ENCODE measurements at regions not wholly inside any gene's neighbourhood (a gene's known extent, or its start where the extent isn't known, plus 50 kb on each side); places are given as distances from the start of the nearest gene placed in this dataset.

- Histone ChIP-seq H3K4me1 (no peaks in the 10 kb centered on the region), H3K4me3 (no peak overlapping the region), H3K36me3 (ENCODE audit: insufficient read depth in 1 of 2, low read depth in 1 of 2) (no peaks in the 10 kb centered on the region), H3K27ac (no peak overlapping the region), H3K27me3 (ENCODE audit: insufficient read depth in 3 of 3, low read length in 2 of 3) (no peaks in the 10 kb centered on the region), H3K9me3 (no peaks in the 10 kb centered on the region)
- TF ChIP-seq, protein P1, sequence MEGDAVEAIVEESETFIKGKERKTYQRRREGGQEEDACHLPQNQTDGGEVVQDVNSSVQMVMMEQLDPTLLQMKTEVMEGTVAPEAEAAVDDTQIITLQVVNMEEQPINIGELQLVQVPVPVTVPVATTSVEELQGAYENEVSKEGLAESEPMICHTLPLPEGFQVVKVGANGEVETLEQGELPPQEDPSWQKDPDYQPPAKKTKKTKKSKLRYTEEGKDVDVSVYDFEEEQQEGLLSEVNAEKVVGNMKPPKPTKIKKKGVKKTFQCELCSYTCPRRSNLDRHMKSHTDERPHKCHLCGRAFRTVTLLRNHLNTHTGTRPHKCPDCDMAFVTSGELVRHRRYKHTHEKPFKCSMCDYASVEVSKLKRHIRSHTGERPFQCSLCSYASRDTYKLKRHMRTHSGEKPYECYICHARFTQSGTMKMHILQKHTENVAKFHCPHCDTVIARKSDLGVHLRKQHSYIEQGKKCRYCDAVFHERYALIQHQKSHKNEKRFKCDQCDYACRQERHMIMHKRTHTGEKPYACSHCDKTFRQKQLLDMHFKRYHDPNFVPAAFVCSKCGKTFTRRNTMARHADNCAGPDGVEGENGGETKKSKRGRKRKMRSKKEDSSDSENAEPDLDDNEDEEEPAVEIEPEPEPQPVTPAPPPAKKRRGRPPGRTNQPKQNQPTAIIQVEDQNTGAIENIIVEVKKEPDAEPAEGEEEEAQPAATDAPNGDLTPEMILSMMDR (IDR thresholded peaks at IDR 0.05): no peak
- intact Hi-C loops (cut with DNase I): no loop called here
- 95 to 100% (median 97%) methylated on average over 1 of the region's 1 CpG for WGBS, 3 donors
- DNase-seq: no peak
- no peak for ATAC-seq
These were observed 60.1 kb upstream of the DIO2 start for GRCh38 chr14:80271389-80271788.

DNA sequence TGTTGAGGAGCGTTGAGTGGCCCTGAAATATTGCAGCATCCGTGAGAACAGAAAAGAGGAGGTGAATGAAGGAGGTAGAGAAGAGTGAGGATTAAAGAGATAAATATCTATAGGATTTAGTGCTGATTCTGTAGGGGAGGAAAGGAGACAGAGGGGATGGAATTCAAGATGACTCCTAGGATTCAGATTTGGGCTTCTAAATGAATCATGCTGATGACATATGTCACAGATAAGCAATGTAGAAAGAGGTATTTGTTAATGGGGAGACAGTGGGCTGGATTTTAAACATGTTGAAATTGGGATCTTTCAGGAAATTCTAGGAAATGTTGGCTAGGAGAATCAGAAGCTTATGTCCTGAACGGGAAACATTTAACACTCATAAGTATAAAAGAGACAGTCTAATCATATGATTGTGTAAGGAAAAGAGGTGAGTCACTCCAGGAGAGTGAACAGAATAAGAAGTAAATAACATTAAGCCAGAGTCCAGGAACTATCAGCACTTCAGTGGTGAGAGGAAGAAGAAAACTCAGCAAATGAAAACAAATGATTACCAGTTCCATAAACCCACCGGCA, 58.1 kb upstream of the DIO2 start:
- WGBS, 3 donors: 68 to 85% (median 83%) methylated on average over 4 of the region's 4 CpGs
- Histone ChIP-seq H3K36me3 (ENCODE audit: insufficient read depth in 1 of 2, low read depth in 1 of 2) (no peaks in the 10 kb centered on the region), H3K27me3 (ENCODE audit: insufficient read depth in 3 of 3, low read length in 2 of 3) (no peaks in the 10 kb centered on the region), H3K4me1 (no peaks in the 10 kb centered on the region), H3K9me3 (no peaks in the 10 kb centered on the region), H3K27ac (no peak overlapping the region), H3K4me3 (no peak overlapping the region)
- TF ChIP-seq, protein P1 (IDR thresholded peaks at IDR 0.05): no peak
- no peak for ATAC-seq
- intact Hi-C loops (cut with DNase I): no loop called here
- DNase-seq: no peak

GRCh38 chr14:80266930-80267329, 55.6 kb upstream of the DIO2 start:
- intact Hi-C loops (cut with DNase I): no loop called here
- Histone ChIP-seq H3K36me3 (ENCODE audit: insufficient read depth in 1 of 2, low read depth in 1 of 2) (no peaks in the 10 kb centered on the region), H3K4me3 (no peak overlapping the region), H3K4me1 (no peaks in the 10 kb centered on the region), H3K27ac (no peak overlapping the region), H3K9me3 (no peaks in the 10 kb centered on the region), H3K27me3 (ENCODE audit: insufficient read depth in 3 of 3, low read length in 2 of 3) (no peaks in the 10 kb centered on the region)
- DNase-seq (no peak), ATAC-seq (no peak)
- TF ChIP-seq, protein P1 (IDR thresholded peaks at IDR 0.05): no peak
- 64 to 72% (median 71%) methylated on average over 3 of the region's 3 CpGs for WGBS, 3 donors

DNA sequence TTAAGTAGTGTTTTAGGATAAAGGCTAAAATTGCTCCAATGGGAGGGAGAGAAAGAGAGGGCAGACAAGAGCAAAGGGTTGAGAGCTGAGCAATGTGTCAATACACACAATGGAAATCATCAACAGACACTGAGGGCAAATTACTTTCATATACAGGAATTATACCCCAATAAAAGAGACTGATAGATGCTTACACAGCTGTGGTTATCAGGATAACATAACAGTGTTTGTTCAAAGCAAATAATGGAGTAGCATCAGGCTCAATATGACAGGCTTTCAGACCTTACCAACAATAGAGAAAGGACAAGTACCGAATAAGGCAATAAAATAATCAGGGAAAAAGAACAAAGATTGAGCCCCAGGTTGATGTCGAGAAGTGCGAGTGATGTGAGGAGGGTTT, 53.4 kb upstream of the DIO2 start:
- Histone ChIP-seq H3K4me1 (no peaks in the 10 kb centered on the region), H3K36me3 (ENCODE audit: insufficient read depth in 1 of 2, low read depth in 1 of 2) (no peaks in the 10 kb centered on the region), H3K4me3 (no peak overlapping the region), H3K9me3 (no peaks in the 10 kb centered on the region), H3K27me3 (ENCODE audit: insufficient read depth in 3 of 3, low read length in 2 of 3) (no peaks in the 10 kb centered on the region), H3K27ac (no peak overlapping the region)
- 95 to 98% (median 98%) methylated on average over 3 of the region's 3 CpGs for WGBS, 3 donors
- ATAC-seq (no peak), DNase-seq (no peak)
- TF ChIP-seq, protein P1 (IDR thresholded peaks at IDR 0.05): no peak
- intact Hi-C loops (cut with DNase I): no loop called here
